ENCODE measurements at regions not wholly inside any gene's neighbourhood (a gene's known extent, or its start where the extent isn't known, plus 50 kb on each side); places are given as distances from the start of the nearest gene placed in this dataset.

DNA sequence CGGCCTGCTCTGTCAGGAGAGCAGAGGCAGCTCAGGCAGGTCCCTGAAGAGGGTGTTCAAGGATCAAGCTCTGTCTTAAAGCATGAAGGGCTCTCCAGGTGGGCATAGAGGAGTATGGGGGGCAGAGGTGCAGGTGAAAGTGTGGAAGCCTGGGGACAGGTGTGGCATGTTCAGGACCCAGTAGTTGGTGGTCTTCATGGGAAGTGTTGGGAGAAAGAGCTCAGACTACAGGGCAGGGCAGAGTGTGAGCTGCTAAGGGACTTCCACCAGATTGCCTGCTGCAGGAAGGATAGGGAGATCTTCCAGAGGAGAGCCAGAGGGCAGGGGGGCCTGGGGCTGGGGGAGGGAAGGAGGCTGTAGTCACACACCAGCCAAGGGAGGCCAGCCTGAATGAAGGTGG lies 156.5 kb upstream of the GDF10 start:
- no peak for DNase-seq (ENCODE audit: low read depth)

DNA sequence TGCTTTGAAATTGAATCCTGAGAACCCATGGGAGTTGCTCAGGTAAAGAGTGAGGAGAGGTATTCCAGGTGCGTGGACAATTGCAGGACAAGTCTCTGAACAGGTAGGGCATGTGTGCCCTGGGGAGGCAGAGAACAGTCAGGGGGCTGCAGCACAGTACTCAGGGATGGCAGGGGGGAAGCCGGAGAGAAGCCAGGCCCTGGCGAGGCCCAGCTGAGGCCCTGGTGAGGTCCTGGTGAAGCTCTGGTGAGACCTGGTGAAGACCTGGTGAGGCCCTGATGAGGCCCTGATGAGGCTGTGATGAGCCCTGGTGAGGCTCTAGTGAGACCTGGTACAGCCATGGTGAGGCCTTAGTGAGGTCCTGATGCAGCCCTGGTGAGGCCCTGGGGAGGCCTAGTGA lies 155.5 kb upstream of the GDF10 start:
- no peak for DNase-seq (ENCODE audit: low read depth)

GRCh38 chr10:47145290-47145934 lies 154.6 kb upstream of the GDF10 start:
- DNase-seq (ENCODE audit: low read depth): no peak

DNA sequence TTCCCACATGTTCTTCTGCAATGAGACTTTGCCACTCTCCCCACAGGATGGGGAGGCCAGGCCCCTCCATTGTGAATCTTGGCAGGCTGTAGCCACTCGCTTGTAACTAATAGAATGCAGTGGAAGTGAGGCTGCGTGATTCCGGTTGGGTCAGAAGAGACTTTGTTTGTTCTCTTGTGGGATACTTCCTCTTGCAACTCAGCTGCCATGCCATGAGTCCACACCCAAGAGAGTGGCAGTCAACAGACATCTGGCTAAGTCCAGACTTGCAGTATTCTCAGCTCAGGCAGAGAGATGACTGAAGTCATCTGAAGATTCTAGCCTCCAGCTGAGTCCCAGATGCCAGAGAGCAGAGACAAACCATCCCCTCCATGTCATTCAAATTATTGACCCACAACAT lies 153.4 kb upstream of the GDF10 start:
- no peak for DNase-seq (ENCODE audit: low read depth)

GRCh38 chr10:47147186-47147585 lies 152.8 kb upstream of the GDF10 start:
- no peak for DNase-seq (ENCODE audit: low read depth)

DNA sequence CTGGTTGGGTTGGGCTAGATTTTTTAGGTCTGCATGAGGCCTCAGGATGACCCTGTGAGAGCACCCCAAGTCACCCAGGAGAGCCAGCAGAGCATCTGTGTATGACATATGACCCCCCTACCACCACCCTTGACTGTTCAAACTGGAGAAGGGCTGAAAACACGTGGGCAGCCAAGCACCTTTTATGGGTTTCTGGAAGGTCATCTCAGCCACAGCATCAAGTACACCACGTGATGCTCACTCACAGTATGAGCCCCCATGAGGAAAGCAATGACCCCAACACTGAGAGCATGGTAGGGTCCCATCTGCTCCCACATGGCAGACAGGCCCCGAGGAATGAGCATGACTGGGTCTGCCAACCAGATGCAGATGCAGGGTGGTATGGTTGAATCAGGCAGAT lies 149.4 kb upstream of the GDF10 start:
- no peak for DNase-seq (ENCODE audit: low read depth)

DNA sequence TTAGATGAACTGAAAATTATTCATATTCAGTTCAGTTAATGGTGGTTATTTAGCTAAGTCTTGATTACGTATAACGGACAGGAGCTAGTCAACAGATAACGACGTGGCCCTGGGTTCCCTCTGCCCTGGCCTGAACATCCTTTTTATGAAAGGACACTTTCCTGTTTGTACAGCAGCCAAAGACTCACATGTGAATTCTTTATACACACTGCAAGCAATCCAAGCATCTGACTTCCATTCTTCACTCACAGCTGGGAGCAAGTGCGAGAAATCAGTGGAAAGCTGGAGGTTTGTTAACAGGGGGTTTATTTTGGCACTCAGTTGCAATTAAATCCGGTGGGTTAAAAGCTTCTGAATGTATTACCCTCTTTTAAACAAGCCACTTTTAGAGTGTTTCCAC lies 148.1 kb upstream of the GDF10 start:
- no peak for DNase-seq (ENCODE audit: low read depth)

GRCh38 chr10:47152861-47153349 lies 147.1 kb upstream of the GDF10 start:
- no peak for DNase-seq (ENCODE audit: low read depth)

- DNase-seq (ENCODE audit: low read depth): no peak
Observed at GRCh38 chr10:47154762-47155161, 145.2 kb upstream of the GDF10 start.

DNA sequence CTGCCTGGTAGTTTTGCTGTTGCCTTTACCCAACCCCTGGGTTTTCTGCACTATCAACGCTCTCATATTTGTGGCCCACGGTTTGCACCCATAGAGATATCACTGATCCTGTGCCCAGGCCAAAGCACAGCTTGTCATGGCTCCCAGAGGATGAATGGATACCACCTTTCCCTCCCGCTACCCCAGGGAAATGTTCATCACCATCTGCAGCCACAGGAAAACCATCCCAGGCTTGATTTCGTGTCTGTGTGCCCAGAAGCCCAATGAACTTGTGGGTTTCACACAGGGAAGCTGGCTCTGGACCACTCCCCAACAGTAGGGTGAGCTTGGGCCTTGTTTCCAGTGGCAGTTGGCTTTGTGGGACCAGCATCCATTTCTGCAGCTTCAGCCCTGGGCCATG lies 143.1 kb upstream of the GDF10 start:
- DNase-seq (ENCODE audit: low read depth): no peak

DNA sequence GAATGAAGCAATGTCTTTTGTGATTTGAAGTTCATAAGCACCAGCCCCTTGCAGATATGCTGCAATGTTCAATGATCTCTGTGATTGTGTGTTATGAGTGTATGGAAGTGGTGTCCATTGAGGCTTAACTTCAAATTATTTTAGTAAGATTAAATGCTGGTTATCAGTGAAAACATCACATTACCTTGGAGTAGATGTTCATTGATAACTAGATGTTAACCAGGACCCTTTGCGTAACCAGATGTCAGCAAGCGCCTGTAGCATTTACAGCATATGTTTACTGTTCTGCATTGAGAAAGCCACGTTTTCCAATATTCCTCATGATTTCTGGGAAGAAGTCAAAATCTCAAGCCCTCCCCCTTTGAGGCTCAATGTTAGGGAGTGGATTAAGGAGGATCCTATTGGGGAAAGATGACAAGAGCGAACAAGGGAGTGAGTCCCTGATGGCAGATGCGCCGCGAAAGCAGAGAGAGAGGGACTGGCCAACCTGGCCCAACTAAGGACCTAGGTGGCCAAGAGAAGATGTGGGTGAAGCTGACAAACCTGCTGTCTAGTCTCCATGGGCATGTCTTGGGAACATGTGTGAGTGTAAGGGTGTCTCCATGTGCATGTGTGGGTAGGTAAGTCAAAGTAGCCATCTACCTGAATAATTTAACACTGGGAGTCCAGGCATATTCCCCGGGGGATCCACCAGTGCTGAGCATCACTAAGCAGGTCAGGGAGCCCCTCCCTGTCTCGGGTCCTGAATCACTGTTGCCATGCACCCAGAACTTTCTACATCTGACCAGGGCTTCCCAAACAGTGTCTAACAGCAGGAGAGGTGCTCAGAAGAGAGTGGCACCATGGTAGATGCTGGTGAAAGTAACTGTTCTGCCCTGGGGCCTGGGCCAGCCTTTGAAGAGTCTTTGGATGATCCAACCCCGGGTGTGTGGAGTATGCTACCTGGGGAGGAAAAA lies 141.6 kb upstream of the GDF10 start:
- DNase-seq (ENCODE audit: low read depth): no peak

GRCh38 chr10:47159361-47160260 lies 140.4 kb upstream of the GDF10 start:
- no peak for DNase-seq (ENCODE audit: low read depth)

DNA sequence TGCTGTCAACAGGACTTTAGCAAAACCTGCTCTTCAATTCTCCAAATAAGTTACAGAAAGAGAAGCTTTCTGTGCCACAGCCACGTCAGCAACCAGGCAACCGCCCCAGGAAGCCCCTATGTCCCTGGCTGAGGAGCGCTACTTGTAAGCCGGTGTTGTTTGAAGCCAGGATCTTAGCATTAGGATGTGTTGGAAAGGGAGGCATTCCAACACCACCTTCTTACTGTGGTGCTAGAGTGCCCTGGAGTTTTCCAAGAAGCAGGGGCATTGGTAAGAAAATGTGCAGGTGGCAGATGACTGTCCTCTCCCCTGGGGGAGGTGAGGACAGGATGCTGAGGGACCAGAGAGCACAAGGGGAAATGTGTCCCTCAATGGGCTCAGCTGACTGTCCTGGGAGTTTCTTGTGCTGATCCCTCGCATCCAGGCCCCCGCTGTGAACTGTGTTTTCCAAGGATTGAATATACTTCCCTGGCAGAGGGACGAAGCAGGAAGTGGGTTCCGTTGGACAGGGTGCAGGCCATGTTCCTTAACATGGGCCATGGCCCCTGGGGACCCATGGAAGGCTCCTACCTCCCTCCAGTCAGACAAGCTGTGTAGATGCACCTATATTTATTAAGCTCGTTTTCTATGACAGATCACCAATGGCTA lies 139.6 kb upstream of the GDF10 start:
- no peak for DNase-seq (ENCODE audit: low read depth)

- DNase-seq (ENCODE audit: low read depth): no peak
Observed at GRCh38 chr10:47160967-47161366, 139.0 kb upstream of the GDF10 start.

DNA sequence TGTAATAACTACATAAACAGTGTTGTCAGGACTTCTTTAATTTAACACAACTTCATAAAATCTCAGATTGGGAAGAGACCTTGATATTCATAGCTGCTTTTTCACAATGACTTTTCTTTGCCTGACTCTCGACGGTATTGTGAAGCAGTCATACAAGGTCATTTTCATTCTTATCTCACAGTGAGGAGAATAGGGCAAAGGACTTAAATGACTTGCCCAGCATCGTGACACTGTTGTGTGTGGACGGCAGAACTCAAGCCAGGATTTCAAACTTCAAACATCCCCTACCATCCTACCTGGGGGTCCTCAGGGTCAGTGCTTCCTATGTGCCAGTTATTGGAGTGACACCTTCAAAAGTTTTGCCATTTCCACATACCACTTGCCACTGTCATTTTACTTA lies 138.5 kb upstream of the GDF10 start:
- DNase-seq (ENCODE audit: low read depth): no peak

- no peak for DNase-seq (ENCODE audit: low read depth)
Observed at GRCh38 chr10:47164126-47164799, 135.7 kb upstream of the GDF10 start.

DNA sequence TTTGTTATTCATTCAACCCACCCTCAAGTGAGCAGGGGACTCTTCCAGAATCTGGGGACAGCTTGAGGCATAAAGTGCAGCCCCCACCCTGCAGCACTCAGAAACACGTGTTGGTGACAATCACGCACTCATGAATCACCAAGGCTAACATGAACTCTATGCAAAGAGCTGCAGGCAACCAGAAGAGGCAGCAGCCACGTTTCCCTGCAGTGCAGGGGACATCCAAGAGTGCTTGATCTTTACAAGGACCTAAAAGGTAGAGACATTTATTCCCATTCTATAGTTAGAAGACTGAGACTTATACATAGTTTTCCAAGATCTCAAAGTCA lies 135.2 kb upstream of the GDF10 start:
- DNase-seq (ENCODE audit: low read depth): no peak

- no peak for DNase-seq (ENCODE audit: low read depth)
Observed at GRCh38 chr10:47165168-47165710, 134.8 kb upstream of the GDF10 start.

DNA sequence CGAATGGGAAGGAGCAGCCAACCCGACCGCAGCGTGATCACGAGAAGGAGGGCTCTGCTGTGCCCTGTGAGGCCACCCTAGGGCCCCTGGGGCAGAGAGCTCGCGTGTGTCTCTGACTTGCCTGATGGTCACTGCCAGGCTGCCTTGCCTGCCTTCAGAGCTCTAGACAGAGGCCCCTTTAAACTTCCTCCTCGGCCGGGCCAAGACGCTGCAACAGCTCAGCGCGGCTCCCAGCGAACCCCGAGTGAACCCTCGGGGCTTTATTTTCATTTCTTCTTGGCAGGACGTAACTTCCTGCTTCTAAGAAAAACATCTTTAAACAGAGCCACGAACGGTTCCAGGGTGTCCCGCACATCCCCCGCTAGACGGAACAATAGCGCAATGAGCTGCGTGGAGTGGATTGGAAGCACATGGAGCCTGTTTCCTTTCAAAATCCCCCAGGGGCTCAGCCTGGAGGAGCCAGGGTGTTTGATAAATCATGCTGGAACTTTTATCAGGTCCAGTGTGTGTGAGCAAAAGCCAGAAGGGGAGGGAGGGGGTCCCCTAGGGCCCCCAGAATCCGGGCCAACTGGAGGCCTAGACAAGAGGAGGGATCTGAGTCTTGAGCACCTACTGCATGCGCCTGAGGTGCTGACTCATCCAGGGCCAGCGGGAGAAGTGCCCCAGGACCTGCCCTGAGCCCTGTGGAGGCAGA lies 134.1 kb upstream of the GDF10 start:
- peak; percentile 17 for DNase-seq (ENCODE audit: low read depth)

DNA sequence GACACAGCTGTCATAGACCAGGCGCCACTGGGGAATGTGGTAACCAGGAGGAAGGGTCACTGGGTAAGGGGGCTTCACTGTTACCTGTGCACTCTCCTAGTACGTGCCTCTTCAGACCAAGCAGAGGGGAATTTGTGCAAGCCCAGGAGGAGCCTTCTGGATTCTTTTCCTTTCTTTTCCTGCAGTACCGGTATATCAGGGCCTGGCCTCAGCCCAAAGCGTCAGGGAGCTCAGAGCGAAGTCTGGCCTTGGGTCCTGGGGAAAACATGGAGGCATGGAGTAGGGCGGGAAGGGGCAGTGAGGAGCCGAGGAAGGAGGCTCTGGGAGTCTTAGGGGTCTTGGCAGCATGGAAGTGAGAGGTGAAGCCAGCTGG lies 133.6 kb upstream of the GDF10 start:
- no peak for DNase-seq (ENCODE audit: low read depth)

Data from activated T-cell treated with anti-CD3 and anti-CD28 coated beads for 48 hours (primary cell).